ENCODE measurements at regions not wholly inside any gene's neighbourhood (a gene's known extent, or its start where the extent isn't known, plus 50 kb on each side); places are given as distances from the start of the nearest gene placed in this dataset.

DNA sequence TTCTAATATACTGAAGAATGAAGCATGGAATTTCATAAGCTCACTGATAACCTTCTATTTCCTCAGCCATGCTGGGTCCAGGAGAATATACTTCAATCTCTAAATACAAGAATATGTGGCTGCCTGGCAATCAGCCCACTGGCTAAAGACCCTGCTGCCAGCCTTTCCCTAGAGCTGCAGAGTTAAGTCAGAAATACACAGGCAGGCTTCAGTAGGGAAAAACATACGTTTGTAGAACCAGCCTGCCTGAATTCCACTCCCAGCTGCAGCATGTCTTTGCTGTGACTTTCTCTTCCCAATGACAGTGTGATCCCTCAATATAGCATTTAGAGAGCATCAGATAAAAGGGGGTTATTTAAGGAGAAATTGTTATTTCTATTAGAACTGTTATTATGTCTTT lies 289.1 kb downstream of the PCDH19 start:
- no peak overlapping the region for H3K4me3 ChIP-seq (ENCODE audit: control insufficient read depth, low read depth, low read length)
- TF ChIP-seq, protein P1, sequence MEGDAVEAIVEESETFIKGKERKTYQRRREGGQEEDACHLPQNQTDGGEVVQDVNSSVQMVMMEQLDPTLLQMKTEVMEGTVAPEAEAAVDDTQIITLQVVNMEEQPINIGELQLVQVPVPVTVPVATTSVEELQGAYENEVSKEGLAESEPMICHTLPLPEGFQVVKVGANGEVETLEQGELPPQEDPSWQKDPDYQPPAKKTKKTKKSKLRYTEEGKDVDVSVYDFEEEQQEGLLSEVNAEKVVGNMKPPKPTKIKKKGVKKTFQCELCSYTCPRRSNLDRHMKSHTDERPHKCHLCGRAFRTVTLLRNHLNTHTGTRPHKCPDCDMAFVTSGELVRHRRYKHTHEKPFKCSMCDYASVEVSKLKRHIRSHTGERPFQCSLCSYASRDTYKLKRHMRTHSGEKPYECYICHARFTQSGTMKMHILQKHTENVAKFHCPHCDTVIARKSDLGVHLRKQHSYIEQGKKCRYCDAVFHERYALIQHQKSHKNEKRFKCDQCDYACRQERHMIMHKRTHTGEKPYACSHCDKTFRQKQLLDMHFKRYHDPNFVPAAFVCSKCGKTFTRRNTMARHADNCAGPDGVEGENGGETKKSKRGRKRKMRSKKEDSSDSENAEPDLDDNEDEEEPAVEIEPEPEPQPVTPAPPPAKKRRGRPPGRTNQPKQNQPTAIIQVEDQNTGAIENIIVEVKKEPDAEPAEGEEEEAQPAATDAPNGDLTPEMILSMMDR (conservative IDR thresholded peaks at IDR 0.05; ENCODE audit: control insufficient read depth, insufficient read depth, low read depth, low read length) = no peak
- DNase-seq (ENCODE audit: low read depth) = no peak

DNA sequence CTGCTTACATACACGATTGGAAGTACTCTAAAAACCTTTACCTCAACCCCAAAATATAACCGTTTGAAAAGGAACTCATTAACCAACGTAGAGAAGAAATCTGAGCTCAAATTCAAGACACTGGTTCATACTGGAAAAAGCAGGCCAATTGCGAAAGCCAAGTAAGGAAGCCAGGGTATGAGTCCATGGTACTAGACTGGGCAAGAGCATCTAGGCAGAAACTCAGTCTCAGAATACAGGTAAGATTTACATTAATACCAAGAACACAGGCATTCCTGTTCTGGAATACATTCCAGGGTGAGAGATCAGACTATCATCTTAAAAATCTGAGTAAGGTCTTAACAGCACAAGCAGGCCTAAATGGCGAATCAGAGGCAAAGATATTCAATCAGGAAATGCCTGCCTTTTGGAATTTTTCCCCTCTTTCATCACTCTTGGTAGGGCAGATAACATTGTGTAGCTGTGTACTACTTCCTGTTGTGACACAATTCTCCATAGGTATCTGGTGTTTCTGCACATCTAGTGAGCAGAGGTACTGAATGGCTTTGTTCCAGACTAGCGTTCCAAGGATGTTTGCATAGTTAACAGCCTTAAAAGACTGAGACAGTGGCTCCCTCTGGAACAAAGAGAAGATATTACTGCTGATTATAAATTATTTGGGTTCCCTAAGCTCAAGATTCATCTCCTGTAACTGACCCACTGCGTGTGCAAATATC lies 311.3 kb downstream of the PCDH19 start:
- TF ChIP-seq, protein P1 (conservative IDR thresholded peaks at IDR 0.05; ENCODE audit: control insufficient read depth, insufficient read depth, low read depth, low read length) = no peak
- H3K4me3 ChIP-seq (ENCODE audit: control insufficient read depth, low read depth, low read length) = no peak overlapping the region
- no peak for DNase-seq (ENCODE audit: low read depth)

DNA sequence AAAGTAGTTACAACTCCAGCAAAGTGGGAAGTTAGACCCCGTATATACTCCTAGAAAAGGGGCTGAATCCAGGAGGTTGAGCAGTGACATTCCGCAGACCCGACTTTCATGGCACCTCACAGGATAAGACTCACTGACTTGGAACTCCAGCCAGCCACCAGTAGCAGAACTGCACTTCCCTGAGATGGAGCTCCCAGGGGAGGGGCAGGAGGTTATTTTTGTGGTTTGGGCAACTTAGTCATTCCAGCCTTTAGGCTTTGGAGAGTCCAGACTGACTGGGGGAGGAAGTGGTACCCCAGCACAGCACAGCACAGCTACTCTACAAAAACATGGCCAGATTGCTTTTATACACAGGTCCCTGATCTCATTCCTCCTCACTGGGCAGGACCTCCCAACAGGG lies 319.1 kb downstream of the PCDH19 start:
- TF ChIP-seq, protein P1 (conservative IDR thresholded peaks at IDR 0.05; ENCODE audit: control insufficient read depth, insufficient read depth, low read depth, low read length) = no peak
- no peak overlapping the region for H3K4me3 ChIP-seq (ENCODE audit: control insufficient read depth, low read depth, low read length)
- DNase-seq (ENCODE audit: low read depth) = peak; percentile 66

DNA sequence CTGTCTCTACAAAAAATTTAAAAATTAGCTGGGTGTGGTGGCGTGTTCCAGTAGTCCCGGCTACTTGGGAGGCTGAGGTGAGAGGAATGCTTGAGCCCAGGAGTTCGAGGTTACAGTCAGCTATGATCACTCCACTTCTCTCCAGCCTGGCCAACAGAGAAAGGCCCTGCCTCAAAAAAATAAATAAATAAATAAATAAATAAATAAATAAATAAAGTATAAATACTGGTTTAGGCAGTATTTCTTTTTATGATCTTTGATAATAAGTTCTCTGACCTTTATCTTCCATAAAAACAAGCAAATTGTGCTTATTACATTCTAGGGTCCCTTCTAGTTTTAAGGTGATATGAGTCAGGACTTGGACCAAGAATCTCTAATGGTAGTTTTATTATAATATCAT lies 320.3 kb downstream of the PCDH19 start:
- no peak for DNase-seq (ENCODE audit: low read depth)
- TF ChIP-seq, protein P1 (conservative IDR thresholded peaks at IDR 0.05; ENCODE audit: control insufficient read depth, insufficient read depth, low read depth, low read length) = no peak

DNA sequence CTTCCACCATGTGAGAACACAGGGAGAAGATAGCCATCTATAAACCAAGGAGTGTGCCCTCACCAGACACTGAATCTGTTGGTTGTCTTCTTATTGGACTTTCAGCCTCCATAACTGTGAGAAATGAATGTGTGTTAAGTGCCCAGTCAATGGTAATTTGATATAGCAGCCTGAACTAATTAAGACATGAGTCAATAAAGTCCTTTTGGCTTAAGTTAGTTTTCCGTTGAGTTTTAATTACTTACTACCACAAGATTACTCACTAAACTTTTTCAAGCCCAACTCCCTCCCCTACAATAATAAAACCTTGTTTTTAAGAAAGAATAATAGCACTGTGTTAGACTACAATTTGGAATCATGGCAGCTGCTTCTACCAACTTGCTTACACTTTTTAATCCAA lies 324.2 kb downstream of the PCDH19 start:
- no peak overlapping the region for H3K4me3 ChIP-seq (ENCODE audit: control insufficient read depth, low read depth, low read length)
- TF ChIP-seq, protein P1 (conservative IDR thresholded peaks at IDR 0.05; ENCODE audit: control insufficient read depth, insufficient read depth, low read depth, low read length) = no peak
- DNase-seq (ENCODE audit: low read depth) = peak; percentile 20

More for the DNA sequence above, 320.3 kb downstream of the PCDH19 start:
- H3K4me3 ChIP-seq (ENCODE audit: control insufficient read depth, low read depth, low read length) = no peak overlapping the region

DNA sequence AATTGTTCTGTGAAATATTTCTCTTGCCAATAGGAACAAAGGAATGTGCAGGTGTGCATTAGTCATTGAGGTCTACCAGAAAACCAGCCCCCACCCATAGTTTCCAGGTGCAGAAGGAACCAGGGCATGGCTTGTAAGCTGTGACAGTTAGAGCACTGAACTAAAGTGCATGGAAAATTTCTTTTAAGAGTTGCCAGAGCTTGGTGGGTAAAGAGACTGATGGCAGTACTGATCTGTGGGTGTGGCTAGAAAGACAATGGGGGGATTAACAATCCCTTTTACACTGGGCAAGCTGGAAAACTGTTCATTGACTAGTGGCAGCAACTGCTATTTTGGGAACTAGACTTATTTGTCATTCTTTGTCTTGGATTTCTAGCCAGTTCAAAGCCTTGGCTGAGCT lies 326.9 kb downstream of the PCDH19 start:
- TF ChIP-seq, protein P1 (conservative IDR thresholded peaks at IDR 0.05; ENCODE audit: control insufficient read depth, insufficient read depth, low read depth, low read length) = no peak
- no peak overlapping the region for H3K4me3 ChIP-seq (ENCODE audit: control insufficient read depth, low read depth, low read length)
- DNase-seq (ENCODE audit: low read depth) = no peak
